Activated naive CD4-positive, alpha-beta T cell treated with anti-CD3 and anti-CD28 coated beads, Interleukin-2, amount 50 U/mL, for 72 hours (primary cell): ENCODE measurements at regions not wholly inside any gene's neighbourhood (a gene's known extent, or its start where the extent isn't known, plus 50 kb on each side); places are given as distances from the start of the nearest gene placed in this dataset.

Source experiments
- ATAC-seq, 2 donors: fragments of 150-1000 bp; cut with Tn5 transposase; 2 replicates each; pipeline ENCODE4 v1.10.0; 2021; ENCODE audit warnings: mild to moderate bottlenecking in 2 of 2, moderate library complexity in 2 of 2
- DNase-seq, 2 donors: peaks; one replicate each; pipeline ENCODE4 v3.0.0; 2021 to 2022; ENCODE audit warnings: low spot score in 2 of 2
- H3K27ac Mint-ChIP-seq, 2 donors: one replicate each; pipeline ENCODE4 v1.8.0; 2022; ENCODE audit warnings: mild to moderate bottlenecking in 2 of 2, mixed read lengths in 2 of 2
- H3K36me3 Mint-ChIP-seq, 2 donors: one replicate each; pipeline ENCODE4 v1.8.0; 2022; ENCODE audit warnings: mixed read lengths in 2 of 2
- H3K9me3 Mint-ChIP-seq, 2 donors: one replicate each; pipeline ENCODE4 v1.8.0; 2022; ENCODE audit warnings: mixed read lengths in 2 of 2

- Mint-ChIP-seq H3K9me3 (no peaks in the 10 kb centered on the region), H3K27ac (no peak overlapping the region), H3K36me3 (no peaks in the 10 kb centered on the region)
- no peak for DNase-seq
- no peak for ATAC-seq
These were observed 82.4 kb upstream of the ZIC3 start for GRCh38 chrX:137483554-137483953.

GRCh38 chrX:137482136-137482535 lies 83.8 kb upstream of the ZIC3 start:
- no peaks in the 10 kb centered on the region for H3K36me3 Mint-ChIP-seq
- no peaks in the 10 kb centered on the region for H3K9me3 Mint-ChIP-seq
- ATAC-seq (no peak), DNase-seq (no peak)
- no peak overlapping the region for H3K27ac Mint-ChIP-seq

- DNase-seq = no peak
- no peak for ATAC-seq
- Mint-ChIP-seq H3K36me3 (no peaks in the 10 kb centered on the region), H3K9me3 (no peaks in the 10 kb centered on the region), H3K27ac (no peak overlapping the region)
These were observed 86.5 kb upstream of the ZIC3 start for GRCh38 chrX:137479386-137479785.

GRCh38 chrX:137441711-137442110 lies 124.2 kb upstream of the ZIC3 start:
- Mint-ChIP-seq H3K36me3 (no peaks in the 10 kb centered on the region), H3K27ac (no peak overlapping the region), H3K9me3 (no peaks in the 10 kb centered on the region)
- ATAC-seq (no peak), DNase-seq (no peak)

- H3K9me3 Mint-ChIP-seq = peaks cover 0 to 6% of the 10 kb centered on the region in 2 donors
- peak in 1 of 2 donors; percentile 44 for ATAC-seq
- no peak overlapping the region for H3K27ac Mint-ChIP-seq
- peaks cover 0 to 5% of the 10 kb centered on the region in 2 donors for H3K36me3 Mint-ChIP-seq
- DNase-seq = peak in 1 of 2 donors; percentile 19
These were observed 133.3 kb upstream of the ZIC3 start for GRCh38 chrX:137432609-137433008.

GRCh38 chrX:137431693-137432488 lies 134.0 kb upstream of the ZIC3 start:
- Mint-ChIP-seq H3K27ac (no peak overlapping the region), H3K9me3 (peaks cover 0 to 6% of the 10 kb centered on the region in 2 donors), H3K36me3 (peaks cover 0 to 5% of the 10 kb centered on the region in 2 donors)
- DNase-seq = no peak
- ATAC-seq = no peak

- Mint-ChIP-seq H3K27ac (no peak overlapping the region), H3K9me3 (peaks cover 0 to 1% of the 10 kb centered on the region in 2 donors), H3K36me3 (peaks cover 0 to 5% of the 10 kb centered on the region in 2 donors)
- no peak for DNase-seq
- no peak for ATAC-seq
These were observed 134.9 kb upstream of the ZIC3 start for GRCh38 chrX:137430984-137431475.

- Mint-ChIP-seq H3K9me3 (no peaks in the 10 kb centered on the region), H3K27ac (no peak overlapping the region), H3K36me3 (peaks cover 0 to 5% of the 10 kb centered on the region in 2 donors)
- DNase-seq (no peak), ATAC-seq (no peak)
These were observed 135.6 kb upstream of the ZIC3 start for GRCh38 chrX:137430301-137430700.

GRCh38 chrX:137428766-137429591 lies 136.9 kb upstream of the ZIC3 start:
- Mint-ChIP-seq H3K36me3 (peaks cover 0 to 10% of the 10 kb centered on the region in 2 donors), H3K9me3 (no peaks in the 10 kb centered on the region), H3K27ac (no peak overlapping the region)
- ATAC-seq = peak in 1 of 2 donors; percentile 44
- DNase-seq = peak in 1 of 2 donors; percentile 7

- no peak overlapping the region for H3K27ac Mint-ChIP-seq
- ATAC-seq (peak in 1 of 2 donors; percentile 37), DNase-seq (peak in 1 of 2 donors; percentile 9)
- H3K9me3 Mint-ChIP-seq = no peaks in the 10 kb centered on the region
- peaks cover 0 to 10% of the 10 kb centered on the region in 2 donors for H3K36me3 Mint-ChIP-seq
These were observed 137.7 kb upstream of the ZIC3 start for GRCh38 chrX:137428221-137428661.

GRCh38 chrX:137427816-137428215 lies 138.1 kb upstream of the ZIC3 start:
- Mint-ChIP-seq H3K9me3 (no peaks in the 10 kb centered on the region), H3K27ac (no peak overlapping the region), H3K36me3 (peaks cover 0 to 10% of the 10 kb centered on the region in 2 donors)
- DNase-seq = peak in 1 of 2 donors; percentile 8
- peak in 1 of 2 donors; percentile 44 for ATAC-seq

GRCh38 chrX:137427426-137427778 lies 138.5 kb upstream of the ZIC3 start:
- Mint-ChIP-seq H3K27ac (no peak overlapping the region), H3K36me3 (peaks cover 0 to 10% of the 10 kb centered on the region in 2 donors), H3K9me3 (no peaks in the 10 kb centered on the region)
- DNase-seq = no peak
- no peak for ATAC-seq

- DNase-seq = no peak
- Mint-ChIP-seq H3K27ac (no peak overlapping the region), H3K9me3 (no peaks in the 10 kb centered on the region)
These were observed 139.1 kb upstream of the ZIC3 start for GRCh38 chrX:137426695-137427425.

GRCh38 chrX:137425986-137426385 lies 139.9 kb upstream of the ZIC3 start:
- ATAC-seq (no peak), DNase-seq (no peak)
- no peak overlapping the region for H3K27ac Mint-ChIP-seq
- peaks cover 0 to 4% of the 10 kb centered on the region in 2 donors for H3K36me3 Mint-ChIP-seq
- H3K9me3 Mint-ChIP-seq = no peaks in the 10 kb centered on the region

More at GRCh38 chrX:137426695-137427425, 139.1 kb upstream of the ZIC3 start:
- peaks cover 0 to 10% of the 10 kb centered on the region in 2 donors for H3K36me3 Mint-ChIP-seq
- no peak for ATAC-seq

- Mint-ChIP-seq H3K27ac (no peak overlapping the region), H3K36me3 (peaks cover 0 to 4% of the 10 kb centered on the region in 2 donors), H3K9me3 (no peaks in the 10 kb centered on the region)
- ATAC-seq (no peak), DNase-seq (no peak)
These were observed 140.5 kb upstream of the ZIC3 start for GRCh38 chrX:137425273-137425902.

GRCh38 chrX:137424679-137425078 lies 141.2 kb upstream of the ZIC3 start:
- no peak for DNase-seq
- no peak overlapping the region for H3K27ac Mint-ChIP-seq
- peaks cover 0 to 4% of the 10 kb centered on the region in 2 donors for H3K36me3 Mint-ChIP-seq
- ATAC-seq = no peak
- H3K9me3 Mint-ChIP-seq = no peaks in the 10 kb centered on the region
